ENCODE measurements at regions not wholly inside any gene's neighbourhood (a gene's known extent, or its start where the extent isn't known, plus 50 kb on each side); places are given as distances from the start of the nearest gene placed in this dataset.

- no peak for DNase-seq (ENCODE audit: low spot score)
These were observed 455.0 kb upstream of the TMPO start for GRCh38 chr12:98060411-98060810.

GRCh38 chr12:98062464-98063245 lies 452.7 kb upstream of the TMPO start:
- DNase-seq (ENCODE audit: low spot score): no peak

- peak; percentile 45 for DNase-seq (ENCODE audit: low spot score)
These were observed 450.9 kb upstream of the TMPO start for GRCh38 chr12:98064501-98064900.

GRCh38 chr12:98067795-98068194 lies 447.6 kb upstream of the TMPO start:
- DNase-seq (ENCODE audit: low spot score): no peak

GRCh38 chr12:98073610-98074009 lies 441.8 kb upstream of the TMPO start:
- DNase-seq (ENCODE audit: low spot score): no peak

GRCh38 chr12:98074286-98074685 lies 441.1 kb upstream of the TMPO start:
- DNase-seq (ENCODE audit: low spot score): no peak

- DNase-seq (ENCODE audit: low spot score): no peak
These were observed 431.0 kb upstream of the TMPO start for GRCh38 chr12:98084391-98084790.

GRCh38 chr12:98085046-98085755 lies 430.2 kb upstream of the TMPO start:
- no peak for DNase-seq (ENCODE audit: low spot score)

GRCh38 chr12:98090731-98091130 lies 424.7 kb upstream of the TMPO start:
- DNase-seq (ENCODE audit: low spot score): no peak

GRCh38 chr12:98096436-98096835 lies 419.0 kb upstream of the TMPO start:
- no peak for DNase-seq (ENCODE audit: low spot score)

GRCh38 chr12:98106031-98106683 lies 409.2 kb upstream of the TMPO start:
- no peak for DNase-seq (ENCODE audit: low spot score)

GRCh38 chr12:98109266-98109665 lies 406.1 kb upstream of the TMPO start:
- no peak for DNase-seq (ENCODE audit: low spot score)

GRCh38 chr12:98110536-98110935 lies 404.9 kb upstream of the TMPO start:
- DNase-seq (ENCODE audit: low spot score): no peak

GRCh38 chr12:98113548-98113947 lies 401.8 kb upstream of the TMPO start:
- DNase-seq (ENCODE audit: low spot score): no peak

GRCh38 chr12:98121963-98122362 lies 393.4 kb upstream of the TMPO start:
- no peak for DNase-seq (ENCODE audit: low spot score)

GRCh38 chr12:98123021-98123461 lies 392.3 kb upstream of the TMPO start:
- no peak for DNase-seq (ENCODE audit: low spot score)

- DNase-seq (ENCODE audit: low spot score): no peak
These were observed 388.6 kb upstream of the TMPO start for GRCh38 chr12:98126637-98127335.

GRCh38 chr12:98127336-98127679 lies 388.1 kb upstream of the TMPO start:
- no peak for DNase-seq (ENCODE audit: low spot score)

GRCh38 chr12:98127854-98128253 lies 387.5 kb upstream of the TMPO start:
- no peak for DNase-seq (ENCODE audit: low spot score)

GRCh38 chr12:98136544-98136943 lies 378.8 kb upstream of the TMPO start:
- no peak for DNase-seq (ENCODE audit: low spot score)

- DNase-seq (ENCODE audit: low spot score): no peak
These were observed 378.1 kb upstream of the TMPO start for GRCh38 chr12:98137278-98137677.

GRCh38 chr12:98144953-98145352 lies 370.4 kb upstream of the TMPO start:
- DNase-seq (ENCODE audit: low spot score): no peak

Measured in ureter (tissue), 1 donor.